Endothelial cell of umbilical vein (primary cell): ENCODE measurements at regions not wholly inside any gene's neighbourhood (a gene's known extent, or its start where the extent isn't known, plus 50 kb on each side); places are given as distances from the start of the nearest gene placed in this dataset.

Source experiments
- EZH2 ChIP-seq: IDR thresholded peaks from 2 replicates; pipeline ENCODE4 v1.6.1; 2012; ENCODE audit warnings: borderline replicate concordance, low read depth, mild to moderate bottlenecking, moderate library complexity, low read length, inconsistent platforms; ENCODE audit not compliant: severe bottlenecking
- POLR2AphosphoS5 ChIP-seq: IDR thresholded peaks from 2 replicates; pipeline ENCODE4 v1.6.1; 2012; ENCODE audit warnings: low read depth, mild to moderate bottlenecking, control low read depth, low read length, moderate library complexity; ENCODE audit not compliant: insufficient read depth
- TF ChIP-seq, protein P1 (sequence below), 2 donors: IDR thresholded peaks; 1 replicate in 1 of 2; 2 replicates in 1 of 2; pipeline ENCODE4 v1.5.1; 2011; ENCODE audit warnings: low read length in 2 of 2, mild to moderate bottlenecking in 2 of 2, moderate library complexity in 2 of 2, control low read depth in 1 of 2, inconsistent platforms in 1 of 2, low read depth in 1 of 2; ENCODE audit not compliant: insufficient read depth in 1 of 2; ENCODE audit errors: extremely low read depth in 1 of 2

DNA sequence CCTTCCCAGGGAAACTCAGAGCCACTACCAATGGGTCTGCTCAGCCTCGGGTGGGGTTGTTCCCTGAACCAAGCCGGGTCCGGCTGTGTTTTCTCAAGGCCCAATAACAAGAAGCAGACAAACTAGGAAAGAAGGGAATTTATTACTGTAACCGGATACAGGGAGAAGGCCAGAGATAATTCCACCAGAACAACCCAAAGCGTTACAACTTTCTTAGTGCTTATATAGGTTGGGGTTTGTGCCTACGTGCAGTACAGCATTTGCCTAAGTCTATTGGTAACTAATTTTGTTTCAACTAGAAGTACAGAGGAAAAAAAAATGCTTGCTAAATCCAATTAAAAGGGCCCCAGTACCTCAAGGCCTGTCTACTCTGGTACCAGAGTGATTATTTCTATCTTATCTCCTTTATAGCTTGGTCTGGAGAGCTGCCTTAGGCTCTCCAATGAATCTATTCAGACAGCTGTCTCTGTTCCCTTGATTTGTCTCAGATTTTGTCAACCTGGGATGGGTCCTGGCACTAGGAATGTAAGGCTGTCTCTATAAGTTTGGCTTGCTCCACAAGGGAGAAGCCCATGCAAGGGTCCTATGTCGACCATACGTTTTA is 57.3 kb upstream of the CCDC190 start:
- TF ChIP-seq, protein P1, sequence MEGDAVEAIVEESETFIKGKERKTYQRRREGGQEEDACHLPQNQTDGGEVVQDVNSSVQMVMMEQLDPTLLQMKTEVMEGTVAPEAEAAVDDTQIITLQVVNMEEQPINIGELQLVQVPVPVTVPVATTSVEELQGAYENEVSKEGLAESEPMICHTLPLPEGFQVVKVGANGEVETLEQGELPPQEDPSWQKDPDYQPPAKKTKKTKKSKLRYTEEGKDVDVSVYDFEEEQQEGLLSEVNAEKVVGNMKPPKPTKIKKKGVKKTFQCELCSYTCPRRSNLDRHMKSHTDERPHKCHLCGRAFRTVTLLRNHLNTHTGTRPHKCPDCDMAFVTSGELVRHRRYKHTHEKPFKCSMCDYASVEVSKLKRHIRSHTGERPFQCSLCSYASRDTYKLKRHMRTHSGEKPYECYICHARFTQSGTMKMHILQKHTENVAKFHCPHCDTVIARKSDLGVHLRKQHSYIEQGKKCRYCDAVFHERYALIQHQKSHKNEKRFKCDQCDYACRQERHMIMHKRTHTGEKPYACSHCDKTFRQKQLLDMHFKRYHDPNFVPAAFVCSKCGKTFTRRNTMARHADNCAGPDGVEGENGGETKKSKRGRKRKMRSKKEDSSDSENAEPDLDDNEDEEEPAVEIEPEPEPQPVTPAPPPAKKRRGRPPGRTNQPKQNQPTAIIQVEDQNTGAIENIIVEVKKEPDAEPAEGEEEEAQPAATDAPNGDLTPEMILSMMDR (IDR thresholded peaks at IDR 0.05; ENCODE audit: extremely low read depth in 1 of 2, insufficient read depth in 1 of 2, low read depth in 1 of 2, low read length in 2 of 2) = no peak
- TF ChIP-seq POLR2AphosphoS5 (no peak), EZH2 (no peak)
